Pancreas (tissue), 10 donors: ENCODE measurements at regions not wholly inside any gene's neighbourhood (a gene's known extent, or its start where the extent isn't known, plus 50 kb on each side); places are given as distances from the start of the nearest gene placed in this dataset.
A peak's percentile ranks its signal among the peaks of the same experiment; 100 is the strongest.

Source experiments
- ATAC-seq, 4 donors: fragments of 200-7000 bp; cut with Tn5 transposase; one replicate each; pipeline versions ENCODE4 v1.8.0 to v1.9.1; 2020; ENCODE audit warnings: mild to moderate bottlenecking in 4 of 4, moderate library complexity in 4 of 4
- DNase-seq, 6 donors: peaks; one replicate each; pipeline ENCODE4 v3.0.0-alpha.2; 2020
- FAIRE-seq: peaks from 2 replicates; lab custom pipeline; 2012; peaks lifted over from hg19 to GRCh38; lab: Jason Lieb, UNC
- H3K27ac ChIP-seq, 4 donors: fragments of 200-600 bp; sonication (generic); 1 replicate in 3 of 4; 2 replicates in 1 of 4; pipeline versions ENCODE4 v1.5.0 to v1.8.0; 2020
- H3K27me3 ChIP-seq, 4 donors: fragments of 200-600 bp; one replicate each; pipeline ENCODE4 v1.8.0; 2021
- H3K36me3 ChIP-seq, 3 donors: fragments of 200-600 bp; sonication (generic) in 1 of 3; one replicate each; pipeline versions ENCODE4 v1.5.0 to v1.8.0; 2020 to 2021
- H3K4me1 ChIP-seq, 3 donors: fragments of 200-600 bp; one replicate each; pipeline ENCODE4 v1.8.0; 2021
- H3K4me3 ChIP-seq, 4 donors: fragments of 200-600 bp; sonication (generic) in 2 of 4; one replicate each; pipeline versions ENCODE4 v1.5.0 to v1.8.0; 2020 to 2021
- H3K9me3 ChIP-seq, 4 donors: fragments of 200-600 bp; one replicate each; pipeline ENCODE4 v1.8.0; 2021
- WGBS, 2 donors: extraction: QIAGEN DNeasy Blood & Tissue Kit; methylation state at CpG; one replicate each; pipeline ENCODE4 v1.1.7; 2013; 5-methylcytosine and 5-hydroxymethylcytosine counted together
- intact Hi-C, 3 donors: fragments of 100-400 bp; cut with DNase I; formaldehyde crosslinking; loops; one replicate each; pipeline versions ENCODE4 v1.11.1 to v1.14.2; 2022
- TF ChIP-seq, protein P1 (sequence below), 4 donors: fragments of 200-600 bp; sonication (generic) in 3 of 4; IDR thresholded peaks; one replicate each; pipeline versions ENCODE4 v1.5.0 to v1.8.0; 2021; ENCODE audit warnings: antibody characterized with exemption in 4 of 4
- donor health status: healthy with polysubstance abuse.
- donor health status: DM: no; HTN: no; CAD: no; lungs with moderate emphysema.
- donor health status: DM: no; HTN: no; CAD: no.
- donor health status: control.
- donor health status: control.
- donor health status: Bipolar disorder and iron deficiency.
- donor health status: DM: yes; HTN: yes; CAD: no.
- donor health status: DM: no; HTN: no; CAD: no.
- donor health status: DM: no; HTN: no; CAD: no.
- donor health status: DM: yes; HTN: yes; CAD: no.

GRCh38 chr6:17202526-17202925, 78.6 kb upstream of the RBM24 start:
- intact Hi-C loops: no loop called here
- FAIRE-seq: no peak
- no peak overlapping the region for H3K27ac ChIP-seq
- WGBS, 2 donors: 58 to 64% methylated on average over 7 of the region's 7 CpGs
- TF ChIP-seq, protein P1, sequence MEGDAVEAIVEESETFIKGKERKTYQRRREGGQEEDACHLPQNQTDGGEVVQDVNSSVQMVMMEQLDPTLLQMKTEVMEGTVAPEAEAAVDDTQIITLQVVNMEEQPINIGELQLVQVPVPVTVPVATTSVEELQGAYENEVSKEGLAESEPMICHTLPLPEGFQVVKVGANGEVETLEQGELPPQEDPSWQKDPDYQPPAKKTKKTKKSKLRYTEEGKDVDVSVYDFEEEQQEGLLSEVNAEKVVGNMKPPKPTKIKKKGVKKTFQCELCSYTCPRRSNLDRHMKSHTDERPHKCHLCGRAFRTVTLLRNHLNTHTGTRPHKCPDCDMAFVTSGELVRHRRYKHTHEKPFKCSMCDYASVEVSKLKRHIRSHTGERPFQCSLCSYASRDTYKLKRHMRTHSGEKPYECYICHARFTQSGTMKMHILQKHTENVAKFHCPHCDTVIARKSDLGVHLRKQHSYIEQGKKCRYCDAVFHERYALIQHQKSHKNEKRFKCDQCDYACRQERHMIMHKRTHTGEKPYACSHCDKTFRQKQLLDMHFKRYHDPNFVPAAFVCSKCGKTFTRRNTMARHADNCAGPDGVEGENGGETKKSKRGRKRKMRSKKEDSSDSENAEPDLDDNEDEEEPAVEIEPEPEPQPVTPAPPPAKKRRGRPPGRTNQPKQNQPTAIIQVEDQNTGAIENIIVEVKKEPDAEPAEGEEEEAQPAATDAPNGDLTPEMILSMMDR (IDR thresholded peaks at IDR 0.05): no peak
- no peaks in the 10 kb centered on the region for H3K9me3 ChIP-seq
- ATAC-seq: no peak
- H3K4me1 ChIP-seq: no peaks in the 10 kb centered on the region
- peaks cover 0 to 5% (median 0%) of the 10 kb centered on the region in 4 donors for H3K27me3 ChIP-seq
- no peaks in the 10 kb centered on the region for H3K36me3 ChIP-seq
- H3K4me3 ChIP-seq: no peak overlapping the region
- DNase-seq: no peak

DNA sequence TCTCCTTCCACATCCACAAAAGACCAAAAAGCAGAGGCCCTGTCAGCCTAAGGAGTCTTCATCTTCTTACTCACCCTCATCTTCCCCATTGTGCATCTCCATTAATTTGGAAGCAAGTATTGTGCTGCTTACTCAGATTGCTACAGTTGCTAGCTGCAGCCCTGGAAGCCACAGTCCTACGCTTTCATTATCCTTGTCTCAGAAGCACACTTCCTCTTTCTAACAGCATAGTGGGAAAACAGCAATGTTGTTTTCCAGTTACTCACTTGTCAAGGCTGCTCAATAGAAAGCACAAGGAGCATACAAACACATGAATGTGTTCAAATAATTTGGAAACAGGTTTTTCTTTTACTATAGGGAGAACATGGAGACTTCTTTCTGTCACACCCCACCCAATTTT, 76.6 kb upstream of the RBM24 start:
- H3K4me3 ChIP-seq: no peak overlapping the region
- FAIRE-seq (no peak), DNase-seq (no peak), ATAC-seq (no peak)
- H3K9me3 ChIP-seq: no peaks in the 10 kb centered on the region
- H3K27me3 ChIP-seq: peaks cover 0 to 5% (median 0%) of the 10 kb centered on the region in 4 donors
- H3K36me3 ChIP-seq: no peaks in the 10 kb centered on the region
- WGBS, 2 donors: 83 to 92% methylated on average over 1 of the region's 1 CpG
- intact Hi-C loops: no loop called here
- no peaks in the 10 kb centered on the region for H3K4me1 ChIP-seq
- H3K27ac ChIP-seq: no peak overlapping the region
- TF ChIP-seq, protein P1 (IDR thresholded peaks at IDR 0.05): no peak

GRCh38 chr6:17206566-17207072, 74.5 kb upstream of the RBM24 start:
- TF ChIP-seq, protein P1 (IDR thresholded peaks at IDR 0.05): no peak
- ATAC-seq: no peak
- Histone ChIP-seq H3K36me3 (no peaks in the 10 kb centered on the region), H3K27me3 (no peaks in the 10 kb centered on the region), H3K27ac (no peak overlapping the region), H3K9me3 (no peaks in the 10 kb centered on the region), H3K4me1 (no peaks in the 10 kb centered on the region), H3K4me3 (no peak overlapping the region)
- no peak for FAIRE-seq
- intact Hi-C loops: no loop called here
- WGBS, 2 donors: 94 to 98% methylated on average over 21 to 22 of the region's 22 CpGs
- peak in 1 of 6 donors; percentile 45 for DNase-seq

- ATAC-seq (no peak), FAIRE-seq (no peak), DNase-seq (no peak)
- Histone ChIP-seq H3K9me3 (no peaks in the 10 kb centered on the region), H3K4me1 (no peaks in the 10 kb centered on the region), H3K27me3 (no peaks in the 10 kb centered on the region), H3K27ac (no peak overlapping the region), H3K36me3 (no peaks in the 10 kb centered on the region), H3K4me3 (no peak overlapping the region)
- TF ChIP-seq, protein P1 (IDR thresholded peaks at IDR 0.05): no peak
- intact Hi-C loops: no loop called here
- 88 to 92% methylated on average over 2 of the region's 2 CpGs for WGBS, 2 donors
Measured at GRCh38 chr6:17207281-17207680, 73.9 kb upstream of the RBM24 start.

DNA sequence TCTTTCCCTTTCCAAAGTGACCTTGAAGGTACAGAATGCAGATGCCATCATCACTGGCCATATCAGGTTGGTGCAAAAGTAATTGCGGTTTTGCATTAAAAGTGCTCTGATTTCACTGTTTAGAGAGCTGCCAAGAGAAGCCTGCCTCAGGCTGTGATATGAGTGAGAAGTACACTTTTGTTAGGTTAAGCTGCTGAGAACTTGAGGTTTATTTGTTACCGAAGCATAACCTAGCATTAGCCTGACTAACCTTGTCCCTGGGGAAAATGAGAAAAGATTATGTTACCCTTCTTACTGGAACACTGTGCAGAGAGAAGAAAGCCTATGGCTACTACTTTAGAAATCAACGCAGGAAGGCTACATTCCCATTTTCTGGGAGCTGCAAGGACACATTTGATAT, 70.5 kb upstream of the RBM24 start:
- Histone ChIP-seq H3K36me3 (no peaks in the 10 kb centered on the region), H3K27me3 (no peaks in the 10 kb centered on the region), H3K4me3 (no peak overlapping the region), H3K4me1 (no peaks in the 10 kb centered on the region), H3K27ac (no peak overlapping the region), H3K9me3 (no peaks in the 10 kb centered on the region)
- intact Hi-C loops: no loop called here
- ATAC-seq (no peak), DNase-seq (no peak), FAIRE-seq (no peak)
- WGBS, 2 donors: 82 to 87% methylated on average over 3 of the region's 3 CpGs
- TF ChIP-seq, protein P1 (IDR thresholded peaks at IDR 0.05): no peak
